GM12878 (cell line): ENCODE measurements at regions not wholly inside any gene's neighbourhood (a gene's known extent, or its start where the extent isn't known, plus 50 kb on each side); places are given as distances from the start of the nearest gene placed in this dataset.

Source experiments
- ASH2L ChIP-seq: fragments of 300-600, 200-600 bp; sonication (generic); IDR thresholded peaks from 2 replicates; pipeline ENCODE4 v1.6.1; 2017; ENCODE audit warnings: low read depth, mild to moderate bottlenecking, borderline replicate concordance
- CREM ChIP-seq: IDR thresholded peaks from 2 replicates; pipeline ENCODE4 v1.6.1; 2014; ENCODE audit warnings: antibody characterized with exemption, low read depth
- PAX8 ChIP-seq: fragments of 450-650 bp; IDR thresholded peaks from 2 replicates; pipeline ENCODE4 v1.6.1; 2017; ENCODE audit warnings: mild to moderate bottlenecking, moderate library complexity
- SMARCA5 ChIP-seq: fragments of 450-650 bp; IDR thresholded peaks from 2 replicates; pipeline ENCODE4 v1.6.1; 2017; ENCODE audit warnings: mild to moderate bottlenecking
- STAT1 ChIP-seq: fragments of 450-650 bp; conservative IDR thresholded peaks from 2 replicates; pipeline ENCODE4 v1.6.1; 2014; ENCODE audit warnings: antibody characterized with exemption, mild to moderate bottlenecking
- TF ChIP-seq, protein P1 (sequence below): fragments of 150-350 bp; IDR thresholded peaks from 2 replicates; pipeline ENCODE4 v1.6.1; 2016; ENCODE audit warnings: low read depth, low read length
- TF ChIP-seq, protein P2 (sequence below): fragments of 450-650 bp; formaldehyde crosslinking; IDR thresholded peaks from 2 replicates; pipeline ENCODE4 v1.5.0; 2022; ENCODE audit warnings: mild to moderate bottlenecking, missing genetic modification characterization
- TF ChIP-seq, protein P3 (sequence below): fragments of 450-650 bp; IDR thresholded peaks from 2 replicates; pipeline ENCODE4 v1.6.1; 2017; ENCODE audit warnings: mild to moderate bottlenecking
- TF ChIP-seq, protein P4 (sequence below): fragments of 450-650 bp; IDR thresholded peaks from 2 replicates; pipeline ENCODE4 v1.6.1; 2017; ENCODE audit warnings: mild to moderate bottlenecking, low read depth, inconsistent platforms; ENCODE audit not compliant: poor library complexity, severe bottlenecking

DNA sequence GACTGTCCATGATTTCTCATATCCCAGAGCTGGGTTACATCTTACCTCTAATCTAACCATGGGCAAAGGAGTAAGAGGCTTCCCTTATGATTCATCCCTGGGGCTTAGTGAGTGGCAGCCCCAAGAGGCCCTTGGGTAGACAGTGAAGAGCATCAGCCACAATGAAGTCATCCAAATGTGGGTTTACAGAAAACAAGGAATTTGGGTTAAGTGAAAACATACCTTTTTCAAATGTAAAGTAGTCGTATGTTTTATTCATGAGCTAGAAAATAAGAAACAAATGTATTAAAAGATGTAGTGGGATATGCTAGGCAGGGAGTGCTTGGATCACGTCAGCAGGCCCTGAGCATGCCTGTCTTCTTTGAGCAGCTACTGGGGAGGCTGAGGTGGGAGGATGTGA, 54.0 kb upstream of the ELK3 start (continued):
- TF ChIP-seq, protein P1, sequence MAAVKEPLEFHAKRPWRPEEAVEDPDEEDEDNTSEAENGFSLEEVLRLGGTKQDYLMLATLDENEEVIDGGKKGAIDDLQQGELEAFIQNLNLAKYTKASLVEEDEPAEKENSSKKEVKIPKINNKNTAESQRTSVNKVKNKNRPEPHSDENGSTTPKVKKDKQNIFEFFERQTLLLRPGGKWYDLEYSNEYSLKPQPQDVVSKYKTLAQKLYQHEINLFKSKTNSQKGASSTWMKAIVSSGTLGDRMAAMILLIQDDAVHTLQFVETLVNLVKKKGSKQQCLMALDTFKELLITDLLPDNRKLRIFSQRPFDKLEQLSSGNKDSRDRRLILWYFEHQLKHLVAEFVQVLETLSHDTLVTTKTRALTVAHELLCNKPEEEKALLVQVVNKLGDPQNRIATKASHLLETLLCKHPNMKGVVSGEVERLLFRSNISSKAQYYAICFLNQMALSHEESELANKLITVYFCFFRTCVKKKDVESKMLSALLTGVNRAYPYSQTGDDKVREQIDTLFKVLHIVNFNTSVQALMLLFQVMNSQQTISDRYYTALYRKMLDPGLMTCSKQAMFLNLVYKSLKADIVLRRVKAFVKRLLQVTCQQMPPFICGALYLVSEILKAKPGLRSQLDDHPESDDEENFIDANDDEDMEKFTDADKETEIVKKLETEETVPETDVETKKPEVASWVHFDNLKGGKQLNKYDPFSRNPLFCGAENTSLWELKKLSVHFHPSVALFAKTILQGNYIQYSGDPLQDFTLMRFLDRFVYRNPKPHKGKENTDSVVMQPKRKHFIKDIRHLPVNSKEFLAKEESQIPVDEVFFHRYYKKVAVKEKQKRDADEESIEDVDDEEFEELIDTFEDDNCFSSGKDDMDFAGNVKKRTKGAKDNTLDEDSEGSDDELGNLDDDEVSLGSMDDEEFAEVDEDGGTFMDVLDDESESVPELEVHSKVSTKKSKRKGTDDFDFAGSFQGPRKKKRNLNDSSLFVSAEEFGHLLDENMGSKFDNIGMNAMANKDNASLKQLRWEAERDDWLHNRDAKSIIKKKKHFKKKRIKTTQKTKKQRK, result no peak
- TF ChIP-seq ASH2L (no peak), CREM (no peak), STAT1 (no peak), SMARCA5 (no peak), PAX8 (no peak)
- TF ChIP-seq, protein P2, sequence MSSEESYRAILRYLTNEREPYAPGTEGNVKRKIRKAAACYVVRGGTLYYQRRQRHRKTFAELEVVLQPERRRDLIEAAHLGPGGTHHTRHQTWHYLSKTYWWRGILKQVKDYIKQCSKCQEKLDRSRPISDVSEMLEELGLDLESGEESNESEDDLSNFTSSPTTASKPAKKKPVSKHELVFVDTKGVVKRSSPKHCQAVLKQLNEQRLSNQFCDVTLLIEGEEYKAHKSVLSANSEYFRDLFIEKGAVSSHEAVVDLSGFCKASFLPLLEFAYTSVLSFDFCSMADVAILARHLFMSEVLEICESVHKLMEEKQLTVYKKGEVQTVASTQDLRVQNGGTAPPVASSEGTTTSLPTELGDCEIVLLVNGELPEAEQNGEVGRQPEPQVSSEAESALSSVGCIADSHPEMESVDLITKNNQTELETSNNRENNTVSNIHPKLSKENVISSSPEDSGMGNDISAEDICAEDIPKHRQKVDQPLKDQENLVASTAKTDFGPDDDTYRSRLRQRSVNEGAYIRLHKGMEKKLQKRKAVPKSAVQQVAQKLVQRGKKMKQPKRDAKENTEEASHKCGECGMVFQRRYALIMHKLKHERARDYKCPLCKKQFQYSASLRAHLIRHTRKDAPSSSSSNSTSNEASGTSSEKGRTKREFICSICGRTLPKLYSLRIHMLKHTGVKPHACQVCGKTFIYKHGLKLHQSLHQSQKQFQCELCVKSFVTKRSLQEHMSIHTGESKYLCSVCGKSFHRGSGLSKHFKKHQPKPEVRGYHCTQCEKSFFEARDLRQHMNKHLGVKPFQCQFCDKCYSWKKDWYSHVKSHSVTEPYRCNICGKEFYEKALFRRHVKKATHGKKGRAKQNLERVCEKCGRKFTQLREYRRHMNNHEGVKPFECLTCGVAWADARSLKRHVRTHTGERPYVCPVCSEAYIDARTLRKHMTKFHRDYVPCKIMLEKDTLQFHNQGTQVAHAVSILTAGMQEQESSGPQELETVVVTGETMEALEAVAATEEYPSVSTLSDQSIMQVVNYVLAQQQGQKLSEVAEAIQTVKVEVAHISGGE (CRISPR knock-in tag), result no peak
- TF ChIP-seq, protein P3, sequence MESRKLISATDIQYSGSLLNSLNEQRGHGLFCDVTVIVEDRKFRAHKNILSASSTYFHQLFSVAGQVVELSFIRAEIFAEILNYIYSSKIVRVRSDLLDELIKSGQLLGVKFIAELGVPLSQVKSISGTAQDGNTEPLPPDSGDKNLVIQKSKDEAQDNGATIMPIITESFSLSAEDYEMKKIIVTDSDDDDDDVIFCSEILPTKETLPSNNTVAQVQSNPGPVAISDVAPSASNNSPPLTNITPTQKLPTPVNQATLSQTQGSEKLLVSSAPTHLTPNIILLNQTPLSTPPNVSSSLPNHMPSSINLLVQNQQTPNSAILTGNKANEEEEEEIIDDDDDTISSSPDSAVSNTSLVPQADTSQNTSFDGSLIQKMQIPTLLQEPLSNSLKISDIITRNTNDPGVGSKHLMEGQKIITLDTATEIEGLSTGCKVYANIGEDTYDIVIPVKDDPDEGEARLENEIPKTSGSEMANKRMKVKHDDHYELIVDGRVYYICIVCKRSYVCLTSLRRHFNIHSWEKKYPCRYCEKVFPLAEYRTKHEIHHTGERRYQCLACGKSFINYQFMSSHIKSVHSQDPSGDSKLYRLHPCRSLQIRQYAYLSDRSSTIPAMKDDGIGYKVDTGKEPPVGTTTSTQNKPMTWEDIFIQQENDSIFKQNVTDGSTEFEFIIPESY, result no peak
- TF ChIP-seq, protein P4, sequence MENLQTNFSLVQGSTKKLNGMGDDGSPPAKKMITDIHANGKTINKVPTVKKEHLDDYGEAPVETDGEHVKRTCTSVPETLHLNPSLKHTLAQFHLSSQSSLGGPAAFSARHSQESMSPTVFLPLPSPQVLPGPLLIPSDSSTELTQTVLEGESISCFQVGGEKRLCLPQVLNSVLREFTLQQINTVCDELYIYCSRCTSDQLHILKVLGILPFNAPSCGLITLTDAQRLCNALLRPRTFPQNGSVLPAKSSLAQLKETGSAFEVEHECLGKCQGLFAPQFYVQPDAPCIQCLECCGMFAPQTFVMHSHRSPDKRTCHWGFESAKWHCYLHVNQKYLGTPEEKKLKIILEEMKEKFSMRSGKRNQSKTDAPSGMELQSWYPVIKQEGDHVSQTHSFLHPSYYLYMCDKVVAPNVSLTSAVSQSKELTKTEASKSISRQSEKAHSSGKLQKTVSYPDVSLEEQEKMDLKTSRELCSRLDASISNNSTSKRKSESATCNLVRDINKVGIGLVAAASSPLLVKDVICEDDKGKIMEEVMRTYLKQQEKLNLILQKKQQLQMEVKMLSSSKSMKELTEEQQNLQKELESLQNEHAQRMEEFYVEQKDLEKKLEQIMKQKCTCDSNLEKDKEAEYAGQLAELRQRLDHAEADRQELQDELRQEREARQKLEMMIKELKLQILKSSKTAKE, result no peak
- TF ChIP-seq, all 136 proteins: peak for 0
